GM19452 (cell line): ENCODE measurements at regions not wholly inside any gene's neighbourhood (a gene's known extent, or its start where the extent isn't known, plus 50 kb on each side); places are given as distances from the start of the nearest gene placed in this dataset.

ENCODE experiments used
- ATAC-seq: cut with Tn5 transposase; IDR thresholded peaks from one replicate; pipeline ENCODE4 v1.9.1; 2021; ENCODE audit not compliant: unreplicated experiment

- no peak for ATAC-seq
Measured at GRCh38 chr1:193791746-193792145, 605.3 kb upstream of the B3GALT2 start.

DNA sequence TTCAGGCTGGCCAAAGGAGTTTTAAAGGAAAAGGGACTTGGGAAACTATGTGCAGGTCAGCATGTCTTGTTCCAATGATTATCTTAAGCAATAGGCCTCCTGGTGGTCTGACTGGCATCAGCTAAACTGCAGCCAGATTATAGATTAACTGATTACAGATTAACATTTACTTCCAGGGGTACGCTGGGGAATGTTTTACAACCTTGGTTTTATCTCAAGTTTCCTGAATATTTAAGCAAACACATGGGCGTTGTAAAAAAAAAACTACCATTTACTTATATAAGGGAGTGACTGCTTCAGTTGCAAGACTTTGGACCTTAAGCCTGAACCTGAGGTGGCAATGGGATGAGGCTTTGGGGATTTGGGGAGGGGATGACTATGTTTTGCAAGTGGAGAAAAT lies 600.6 kb upstream of the B3GALT2 start:
- ATAC-seq = no peak

DNA sequence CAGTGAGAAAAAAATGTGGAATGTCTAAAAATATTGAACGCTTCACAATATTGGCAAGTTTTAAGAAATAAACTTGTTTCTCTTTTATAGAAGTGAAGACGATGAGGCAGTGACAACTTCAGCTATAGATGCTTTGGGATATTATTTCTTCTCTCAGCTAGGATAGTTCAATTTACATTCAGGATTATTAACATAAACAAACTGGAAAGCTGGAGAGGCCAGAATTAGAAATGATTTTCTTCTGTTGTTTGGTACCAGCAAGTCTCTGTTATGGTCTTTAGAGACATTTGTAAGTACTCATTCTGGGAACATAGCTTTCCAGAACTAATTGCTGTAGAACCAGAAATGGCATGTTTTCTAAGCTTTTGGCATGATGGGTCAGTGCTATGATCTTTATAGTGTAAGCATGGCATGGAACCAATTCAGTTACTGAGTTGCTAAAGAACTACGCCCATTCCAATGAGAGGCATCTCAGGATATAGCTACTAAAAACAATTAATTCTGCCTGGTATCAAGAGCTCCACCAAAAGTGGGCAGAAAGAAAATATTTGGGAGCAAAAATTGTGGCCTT lies 599.5 kb upstream of the B3GALT2 start:
- ATAC-seq = no peak

GRCh38 chr1:193774536-193775323 lies 588.3 kb upstream of the B3GALT2 start:
- no peak for ATAC-seq

GRCh38 chr1:193771596-193771995 lies 585.2 kb upstream of the B3GALT2 start:
- no peak for ATAC-seq

DNA sequence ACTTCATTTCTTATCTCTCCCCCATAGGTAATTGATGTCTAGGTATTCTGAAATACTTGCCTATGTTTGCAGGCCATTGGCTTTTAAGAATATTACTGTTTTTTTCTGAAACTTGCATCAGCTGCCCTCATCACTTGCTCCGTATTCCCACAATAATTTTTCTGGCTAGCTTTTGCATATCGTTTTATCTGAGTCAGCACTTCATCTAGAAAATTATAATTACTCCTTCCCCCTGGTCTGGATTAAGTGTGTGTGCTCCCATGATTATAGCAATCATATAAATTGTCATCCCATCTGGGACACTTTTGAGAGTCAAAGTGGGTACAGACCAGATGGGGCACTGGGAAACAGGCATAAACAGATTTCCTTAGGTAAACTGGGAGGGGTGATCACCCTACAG lies 583.2 kb upstream of the B3GALT2 start:
- no peak for ATAC-seq

- ATAC-seq = no peak
Measured at GRCh38 chr1:193767886-193768285, 581.5 kb upstream of the B3GALT2 start.

- ATAC-seq = no peak
Measured at GRCh38 chr1:193766329-193766728, 579.9 kb upstream of the B3GALT2 start.

DNA sequence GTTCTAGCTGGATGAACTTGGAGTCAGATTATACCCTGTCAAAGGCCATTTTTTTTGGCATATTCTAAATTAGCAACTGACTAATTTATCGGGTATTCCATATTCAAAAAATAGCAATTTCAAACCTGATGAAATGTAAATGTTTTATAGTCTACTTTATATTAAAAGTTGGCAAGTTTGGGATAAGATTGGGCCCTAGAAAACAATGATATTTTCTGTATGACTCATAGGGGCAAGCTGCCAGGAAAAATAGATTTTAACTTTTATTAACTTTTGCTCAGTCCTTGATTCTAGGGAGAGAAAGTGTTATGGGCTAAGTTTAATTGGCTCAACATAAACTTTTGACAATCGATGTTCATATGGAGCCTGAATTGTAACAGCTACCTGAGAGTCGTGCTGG lies 576.9 kb upstream of the B3GALT2 start:
- ATAC-seq = no peak

DNA sequence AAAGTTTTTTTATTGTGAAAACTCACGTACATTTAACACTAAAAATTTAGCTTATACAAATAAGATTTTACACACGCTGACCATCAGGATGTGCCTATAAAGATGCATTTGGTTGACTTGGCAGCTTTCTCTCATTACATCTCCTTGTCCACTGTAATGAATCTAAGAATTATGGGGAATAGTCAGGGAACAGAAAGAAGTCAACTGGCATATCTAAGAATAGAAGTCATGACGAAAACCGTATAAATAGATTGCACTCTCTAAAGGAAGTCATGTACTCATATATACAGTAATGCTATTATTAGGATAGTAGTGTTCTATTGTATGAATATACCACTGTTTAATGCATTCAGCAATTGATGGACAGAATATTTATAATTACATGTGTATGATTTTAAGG lies 575.8 kb upstream of the B3GALT2 start:
- no peak for ATAC-seq

DNA sequence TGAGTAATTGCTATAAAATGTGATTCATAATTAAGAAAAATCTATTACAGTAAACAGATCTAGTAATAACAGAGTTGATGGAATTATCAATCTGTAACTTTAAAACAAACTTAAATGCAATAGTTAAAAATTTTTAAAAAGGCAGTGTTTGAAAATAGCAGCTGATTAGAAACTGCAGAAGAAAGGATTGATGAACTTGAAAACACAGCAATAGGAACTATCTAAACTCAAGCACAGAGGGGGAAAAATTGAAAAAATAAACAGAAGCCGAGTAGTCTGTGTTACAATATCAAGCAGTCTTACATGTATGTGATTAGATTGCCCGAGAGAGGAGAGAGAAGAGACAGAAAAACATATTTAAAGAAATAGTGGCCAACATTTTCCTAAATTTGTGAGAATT lies 569.0 kb upstream of the B3GALT2 start:
- no peak for ATAC-seq

DNA sequence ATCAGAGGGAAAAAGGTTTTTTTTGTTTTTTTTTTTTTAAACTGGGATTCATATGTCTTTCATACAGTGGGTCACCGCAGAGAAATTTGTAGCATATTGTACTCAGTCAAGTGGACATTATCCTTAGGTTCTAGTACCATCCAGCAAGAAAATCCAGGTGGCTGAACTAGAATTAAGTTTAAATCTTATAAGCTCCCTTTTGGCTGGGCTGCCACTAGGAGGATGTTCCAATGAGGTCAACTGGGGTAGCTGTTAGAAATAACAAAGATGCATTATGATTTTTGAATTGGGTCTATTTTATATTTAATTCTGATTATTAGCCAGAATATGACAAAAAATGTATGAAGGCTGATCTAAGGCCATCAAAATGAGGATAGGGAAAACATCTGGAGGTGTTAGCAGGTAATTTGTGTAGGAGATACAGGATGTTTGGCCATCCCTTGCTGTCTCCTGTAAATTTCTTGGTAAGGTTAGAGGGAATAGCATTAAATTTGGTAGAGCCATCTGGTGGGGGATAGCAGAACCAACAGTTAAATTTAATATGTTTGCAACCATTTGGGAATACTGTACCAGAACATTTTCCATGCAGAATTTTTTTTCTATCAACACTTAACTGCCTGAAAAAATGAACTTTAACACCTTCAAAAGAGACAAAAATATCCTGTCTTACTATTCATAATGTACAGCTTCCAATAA lies 568.5 kb upstream of the B3GALT2 start:
- no peak for ATAC-seq

GRCh38 chr1:193754151-193754550 lies 567.7 kb upstream of the B3GALT2 start:
- no peak for ATAC-seq

- ATAC-seq = no peak
Measured at GRCh38 chr1:193753038-193753756, 566.8 kb upstream of the B3GALT2 start.

- ATAC-seq = no peak
Measured at GRCh38 chr1:193749868-193750267, 563.5 kb upstream of the B3GALT2 start.

DNA sequence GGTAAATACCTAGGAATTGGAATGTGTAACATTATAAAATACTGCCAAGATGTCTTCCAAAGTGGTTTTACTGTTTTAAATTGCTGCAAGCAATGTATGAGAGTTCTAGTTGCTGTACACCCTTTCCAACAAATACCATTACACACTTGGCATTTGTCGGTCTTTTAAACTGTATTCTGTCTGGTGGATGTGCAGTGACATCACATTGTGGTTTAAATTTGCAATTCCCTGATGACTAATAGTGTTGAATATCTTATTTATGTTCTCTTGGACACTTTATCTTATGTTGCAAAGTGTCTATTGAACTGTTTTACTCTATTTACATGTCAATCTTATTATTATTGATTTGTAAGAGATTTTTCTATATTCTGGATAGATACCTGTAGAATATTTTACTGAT lies 561.2 kb upstream of the B3GALT2 start:
- ATAC-seq = no peak

GRCh38 chr1:193741228-193741627 lies 554.8 kb upstream of the B3GALT2 start:
- no peak for ATAC-seq

DNA sequence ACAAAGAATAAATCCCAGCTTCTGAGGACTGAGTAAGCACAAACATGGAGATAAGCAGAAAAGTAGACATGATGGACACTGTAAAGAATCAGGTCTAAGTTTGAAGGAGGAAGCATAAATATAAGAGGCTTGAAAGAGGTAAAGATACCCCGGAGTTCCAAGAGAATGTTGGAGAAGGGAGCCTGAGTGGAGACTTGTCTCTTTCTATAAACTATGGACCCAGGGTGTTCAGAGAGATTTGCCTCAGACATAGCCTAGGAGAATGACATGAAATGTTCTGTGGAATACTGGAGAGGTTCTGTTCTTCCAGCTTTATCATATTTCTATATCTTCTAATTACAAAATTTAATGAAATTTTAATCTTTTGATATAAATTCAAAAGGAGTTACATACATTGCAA lies 554.3 kb upstream of the B3GALT2 start:
- ATAC-seq = no peak

- ATAC-seq = no peak
Measured at GRCh38 chr1:193736507-193736906, 550.1 kb upstream of the B3GALT2 start.

DNA sequence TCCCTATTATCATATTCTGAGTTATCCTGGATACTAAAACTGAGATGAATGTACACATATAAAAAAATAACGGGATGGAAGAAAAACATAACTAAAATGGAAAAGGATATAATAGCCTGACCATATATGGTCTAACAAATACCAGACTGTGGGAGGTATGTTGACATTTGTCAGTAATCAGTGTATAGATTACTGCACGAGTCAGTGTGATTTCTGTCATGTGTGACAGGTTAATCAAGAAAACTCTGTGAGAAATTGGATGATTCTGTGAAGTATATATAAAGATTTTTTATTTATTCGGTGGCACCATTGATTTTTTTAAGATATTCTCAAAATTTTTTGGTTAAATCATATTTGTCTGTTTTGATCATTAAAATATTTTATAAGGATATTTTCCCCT lies 547.3 kb upstream of the B3GALT2 start:
- ATAC-seq = no peak

DNA sequence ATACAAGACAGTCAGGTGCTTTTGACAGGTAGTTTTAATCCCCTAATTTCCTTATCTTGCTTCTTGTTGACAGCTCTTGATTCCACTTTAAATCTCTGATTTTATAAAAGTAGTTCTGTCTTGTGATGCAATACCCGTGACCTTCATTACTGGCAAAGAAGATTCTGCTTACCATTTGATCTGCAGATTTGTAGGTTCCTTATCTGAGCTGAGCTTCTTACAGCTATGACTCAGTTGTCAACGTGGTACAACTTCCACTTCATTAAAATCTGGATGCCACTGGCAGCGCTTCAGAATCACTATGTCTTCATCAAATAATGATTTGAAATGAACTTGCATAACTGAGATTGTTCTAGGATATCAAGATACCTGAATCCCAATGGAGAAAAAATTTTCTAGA lies 543.6 kb upstream of the B3GALT2 start:
- no peak for ATAC-seq

GRCh38 chr1:193729429-193729828 lies 543.0 kb upstream of the B3GALT2 start:
- ATAC-seq = no peak
